Endodermal cell (in vitro differentiated cells): ENCODE measurements at regions not wholly inside any gene's neighbourhood (a gene's known extent, or its start where the extent isn't known, plus 50 kb on each side); places are given as distances from the start of the nearest gene placed in this dataset.

ENCODE experiments used
- DNase-seq: peaks from one replicate; pipeline ENCODE4 v3.0.0-alpha.2; 2017
- H3K27ac ChIP-seq: 2 replicates; pipeline ENCODE4 v1.5.1; 2013; ENCODE audit warnings: mild to moderate bottlenecking, low read depth, low read length, moderate library complexity
- H3K27me3 ChIP-seq: 2 replicates; pipeline ENCODE4 v1.6.1; 2013; ENCODE audit warnings: mild to moderate bottlenecking, low read length, moderate library complexity; ENCODE audit not compliant: insufficient read depth, control insufficient read depth, poor library complexity, severe bottlenecking
- H3K36me3 ChIP-seq: 2 replicates; pipeline ENCODE4 v1.7.0; 2013; ENCODE audit warnings: mild to moderate bottlenecking, low read length, moderate library complexity; ENCODE audit not compliant: control insufficient read depth, insufficient read depth
- H3K4me1 ChIP-seq: one replicate; pipeline ENCODE4 v1.7.0; 2013; ENCODE audit warnings: low read length; ENCODE audit not compliant: control insufficient read depth, insufficient read depth
- H3K4me3 ChIP-seq: 2 replicates; pipeline ENCODE4 v1.5.1; 2013; ENCODE audit warnings: mild to moderate bottlenecking, low read length, moderate library complexity
- H3K9ac ChIP-seq: 2 replicates; pipeline ENCODE4 v1.6.1; 2013; ENCODE audit warnings: mild to moderate bottlenecking, low read length, moderate library complexity; ENCODE audit not compliant: poor library complexity, severe bottlenecking; ENCODE audit errors: extremely low read depth
- H3K9me3 ChIP-seq: 2 replicates; pipeline ENCODE4 v1.6.1; 2013; ENCODE audit warnings: mild to moderate bottlenecking, low read length, moderate library complexity; ENCODE audit not compliant: control insufficient read depth
- H3K27ac Mint-ChIP-seq: 2 replicates; pipeline ENCODE4 v1.8.0; 2020; ENCODE audit warnings: mixed read lengths
- H3K27me3 Mint-ChIP-seq: 2 replicates; pipeline ENCODE4 v1.8.0; 2021; ENCODE audit warnings: mild to moderate bottlenecking, mixed read lengths; ENCODE audit not compliant: insufficient read depth
- H3K36me3 Mint-ChIP-seq: 2 replicates; pipeline ENCODE4 v1.8.0; 2020; ENCODE audit warnings: low read depth, mixed read lengths
- H3K4me1 Mint-ChIP-seq: 2 replicates; pipeline ENCODE4 v1.8.0; 2020; ENCODE audit warnings: mixed read lengths
- H3K4me3 Mint-ChIP-seq: 2 replicates; pipeline ENCODE4 v1.8.0; 2020; ENCODE audit warnings: mild to moderate bottlenecking, moderate library complexity, mixed read lengths
- H3K9me3 Mint-ChIP-seq: 2 replicates; pipeline ENCODE4 v1.8.0; 2020; ENCODE audit warnings: mild to moderate bottlenecking, mixed read lengths
- WGBS, 2 experiments: methylation state at CpG; one replicate each; pipeline versions ENCODE4 v1.1.5 to v1.1.7; 2013; ENCODE audit warnings: missing lambda C conversion rate in 2 of 2, mixed read lengths in 1 of 2; ENCODE audit not compliant: insufficient coverage in 1 of 2, insufficient read length in 1 of 2; 5-methylcytosine and 5-hydroxymethylcytosine counted together
- TF ChIP-seq, protein P1 (sequence below): fragments of 200-600 bp; sonication (generic); conservative IDR thresholded peaks from 2 replicates; pipeline ENCODE4 v1.5.0; 2021; ENCODE audit warnings: antibody characterized with exemption, mild to moderate bottlenecking

DNA sequence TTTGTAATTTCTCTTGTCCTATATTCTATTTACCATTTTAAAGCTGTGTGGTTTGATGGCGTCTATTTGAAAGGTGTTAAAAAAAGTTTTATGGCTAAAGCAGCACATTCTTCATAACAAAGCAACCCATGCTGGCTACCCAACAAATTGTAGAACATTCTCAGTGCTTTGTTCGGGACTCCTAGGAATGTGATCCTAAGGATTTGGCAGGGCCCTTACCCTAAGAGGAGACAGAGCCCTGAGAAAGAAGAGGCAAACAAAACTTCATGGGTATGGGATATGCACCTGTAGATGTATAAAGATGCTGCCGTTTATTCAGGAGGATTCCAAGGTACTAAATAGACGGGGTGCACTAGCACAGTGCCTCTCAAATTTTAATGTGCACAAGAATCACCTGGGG is 370.8 kb upstream of the DIPK2B start:
- H3K36me3 Mint-ChIP-seq: no peaks in the 10 kb centered on the region
- Histone ChIP-seq H3K36me3 (no peaks in the 10 kb centered on the region), H3K4me1 (no peaks in the 10 kb centered on the region), H3K27ac (no peak overlapping the region), H3K9me3 (no peaks in the 10 kb centered on the region), H3K4me3 (no peak overlapping the region), H3K9ac (no peak overlapping the region), H3K27me3 (no peaks in the 10 kb centered on the region)
- no peak overlapping the region for H3K27ac Mint-ChIP-seq
- H3K4me3 Mint-ChIP-seq: no peak overlapping the region
- no peak for DNase-seq
- peaks cover 32% of the 10 kb centered on the region for H3K9me3 Mint-ChIP-seq
- no peaks in the 10 kb centered on the region for H3K4me1 Mint-ChIP-seq
- TF ChIP-seq, protein P1, sequence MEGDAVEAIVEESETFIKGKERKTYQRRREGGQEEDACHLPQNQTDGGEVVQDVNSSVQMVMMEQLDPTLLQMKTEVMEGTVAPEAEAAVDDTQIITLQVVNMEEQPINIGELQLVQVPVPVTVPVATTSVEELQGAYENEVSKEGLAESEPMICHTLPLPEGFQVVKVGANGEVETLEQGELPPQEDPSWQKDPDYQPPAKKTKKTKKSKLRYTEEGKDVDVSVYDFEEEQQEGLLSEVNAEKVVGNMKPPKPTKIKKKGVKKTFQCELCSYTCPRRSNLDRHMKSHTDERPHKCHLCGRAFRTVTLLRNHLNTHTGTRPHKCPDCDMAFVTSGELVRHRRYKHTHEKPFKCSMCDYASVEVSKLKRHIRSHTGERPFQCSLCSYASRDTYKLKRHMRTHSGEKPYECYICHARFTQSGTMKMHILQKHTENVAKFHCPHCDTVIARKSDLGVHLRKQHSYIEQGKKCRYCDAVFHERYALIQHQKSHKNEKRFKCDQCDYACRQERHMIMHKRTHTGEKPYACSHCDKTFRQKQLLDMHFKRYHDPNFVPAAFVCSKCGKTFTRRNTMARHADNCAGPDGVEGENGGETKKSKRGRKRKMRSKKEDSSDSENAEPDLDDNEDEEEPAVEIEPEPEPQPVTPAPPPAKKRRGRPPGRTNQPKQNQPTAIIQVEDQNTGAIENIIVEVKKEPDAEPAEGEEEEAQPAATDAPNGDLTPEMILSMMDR: no peak
- H3K27me3 Mint-ChIP-seq: no peaks in the 10 kb centered on the region
- WGBS, 2 experiments: 75% methylated on average over 3 of the region's 4 CpGs; no CpG with 5 or more reads in 1 of the 2 experiments

DNA sequence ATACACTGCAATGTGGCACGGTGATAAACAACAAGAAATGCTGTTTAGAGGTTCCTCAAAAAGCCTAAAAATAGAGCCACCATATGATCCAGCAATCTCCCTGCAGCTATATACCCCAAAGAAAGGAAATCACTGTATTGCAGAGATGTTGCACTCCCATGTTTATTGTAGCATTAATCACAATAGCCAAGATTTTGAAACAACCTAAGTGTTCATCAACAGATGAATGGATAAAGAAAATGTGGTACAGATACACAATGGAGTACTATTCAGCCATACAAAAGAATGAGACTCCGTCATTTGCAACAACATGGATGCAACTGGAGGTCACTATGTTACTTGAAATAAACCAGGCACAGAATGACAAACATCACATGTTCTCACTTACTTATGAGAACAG is 365.8 kb upstream of the DIPK2B start:
- WGBS, 2 experiments: 100% methylated on average over 2 of the region's 2 CpGs; no CpG with 5 or more reads in 1 of the 2 experiments
- Histone ChIP-seq H3K4me3 (no peak overlapping the region), H3K9ac (no peak overlapping the region), H3K36me3 (no peaks in the 10 kb centered on the region), H3K4me1 (no peaks in the 10 kb centered on the region), H3K27ac (no peak overlapping the region), H3K9me3 (no peaks in the 10 kb centered on the region), H3K27me3 (no peaks in the 10 kb centered on the region)
- DNase-seq: no peak
- Mint-ChIP-seq H3K27me3 (peaks cover 2% of the 10 kb centered on the region), H3K4me3 (no peak overlapping the region), H3K4me1 (peaks cover 3% of the 10 kb centered on the region), H3K9me3 (peaks cover 42% of the 10 kb centered on the region), H3K27ac (no peak overlapping the region), H3K36me3 (no peaks in the 10 kb centered on the region)
- TF ChIP-seq, protein P1: no peak

DNA sequence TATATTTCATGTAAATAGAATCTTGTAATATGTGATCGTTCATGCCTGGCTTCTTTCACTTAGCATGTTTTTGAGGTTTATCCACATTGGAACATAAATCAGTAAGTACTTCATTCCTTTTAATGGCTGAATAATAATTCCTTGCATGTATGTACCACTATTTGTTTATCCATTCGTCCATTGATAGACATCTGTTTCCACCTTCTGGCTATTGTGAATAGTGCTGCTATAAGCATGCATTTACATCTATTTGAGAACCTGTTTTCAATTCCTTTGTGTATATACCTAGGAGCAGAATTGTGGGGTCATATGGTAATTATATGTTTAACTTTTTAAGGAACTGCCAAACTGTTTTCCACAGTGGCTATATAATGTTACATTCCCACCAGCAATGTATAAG is 356.7 kb upstream of the DIPK2B start:
- DNase-seq: no peak
- H3K4me1 Mint-ChIP-seq: no peaks in the 10 kb centered on the region
- H3K36me3 Mint-ChIP-seq: no peaks in the 10 kb centered on the region
- Histone ChIP-seq H3K9me3 (no peaks in the 10 kb centered on the region), H3K9ac (no peak overlapping the region), H3K4me1 (no peaks in the 10 kb centered on the region), H3K36me3 (no peaks in the 10 kb centered on the region), H3K27me3 (no peaks in the 10 kb centered on the region), H3K27ac (no peak overlapping the region), H3K4me3 (no peak overlapping the region)
- H3K27ac Mint-ChIP-seq: no peak overlapping the region
- no peaks in the 10 kb centered on the region for H3K27me3 Mint-ChIP-seq
- H3K4me3 Mint-ChIP-seq: no peak overlapping the region
- 86% methylated on average over 1 of the region's 2 CpGs; no CpG with 5 or more reads in 1 of the 2 experiments for WGBS, 2 experiments
- H3K9me3 Mint-ChIP-seq: peaks cover 42% of the 10 kb centered on the region
- TF ChIP-seq, protein P1: no peak
